BE2C (cell line): ENCODE measurements at regions not wholly inside any gene's neighbourhood (a gene's known extent, or its start where the extent isn't known, plus 50 kb on each side); places are given as distances from the start of the nearest gene placed in this dataset.

Source experiments
- DNase-seq: peaks from one replicate; pipeline ENCODE4 v3.0.0-alpha.2; 2020
- H3K27me3 ChIP-seq: fragments of 250-450 bp; sonication (Bioruptor Pico); 2 replicates; pipeline ENCODE4 v1.5.1; 2020; ENCODE audit warnings: mild to moderate bottlenecking
- H3K36me3 ChIP-seq: fragments of 250-450 bp; sonication (Bioruptor Pico); 2 replicates; pipeline ENCODE4 v1.5.1; 2020; ENCODE audit warnings: mild to moderate bottlenecking
- H3K4me1 ChIP-seq: fragments of 250-450 bp; sonication (Bioruptor Pico); 2 replicates; pipeline ENCODE4 v1.5.1; 2020
- H3K4me3 ChIP-seq: 2 replicates; pipeline ENCODE4 v1.5.1; 2011; ENCODE audit warnings: low read depth, low read length
- H3K9me3 ChIP-seq: fragments of 250-450 bp; sonication (Bioruptor Pico); 2 replicates; pipeline ENCODE4 v1.5.1; 2020
- TF ChIP-seq, protein P1 (sequence below): IDR thresholded peaks from 2 replicates; pipeline ENCODE4 v1.5.1; 2012; ENCODE audit warnings: mild to moderate bottlenecking, low read depth, low read length

DNA sequence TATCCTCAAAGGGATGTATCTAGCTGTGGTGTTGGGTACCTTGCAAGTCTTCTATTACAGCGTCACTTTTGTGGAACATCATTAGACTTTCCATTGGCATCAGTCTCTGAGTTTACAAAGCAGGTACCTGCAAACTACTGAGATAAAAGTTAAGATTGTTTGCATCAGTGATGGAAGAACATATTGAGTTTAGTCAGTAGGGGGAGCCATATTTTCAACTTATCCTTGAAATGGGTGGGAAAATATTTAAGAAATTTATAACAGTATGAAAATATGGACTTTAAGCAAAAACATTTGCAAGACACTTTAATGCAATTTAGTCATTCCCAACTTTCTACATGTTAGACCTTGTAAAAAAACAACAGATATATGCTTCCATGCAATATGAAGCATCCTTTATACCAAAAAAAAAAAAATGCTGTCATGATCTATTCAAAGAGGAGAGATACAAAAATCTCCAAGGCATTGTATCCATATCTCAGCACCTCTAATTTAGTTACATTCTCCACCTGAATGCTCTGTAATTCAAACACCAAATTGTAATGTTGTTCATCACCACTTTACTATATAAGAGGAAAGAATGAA is 98.6 kb upstream of the ADAMTS19 start:
- no peaks in the 10 kb centered on the region for H3K36me3 ChIP-seq
- peaks cover 10% of the 10 kb centered on the region for H3K4me1 ChIP-seq
- no peak overlapping the region for H3K4me3 ChIP-seq
- TF ChIP-seq, protein P1, sequence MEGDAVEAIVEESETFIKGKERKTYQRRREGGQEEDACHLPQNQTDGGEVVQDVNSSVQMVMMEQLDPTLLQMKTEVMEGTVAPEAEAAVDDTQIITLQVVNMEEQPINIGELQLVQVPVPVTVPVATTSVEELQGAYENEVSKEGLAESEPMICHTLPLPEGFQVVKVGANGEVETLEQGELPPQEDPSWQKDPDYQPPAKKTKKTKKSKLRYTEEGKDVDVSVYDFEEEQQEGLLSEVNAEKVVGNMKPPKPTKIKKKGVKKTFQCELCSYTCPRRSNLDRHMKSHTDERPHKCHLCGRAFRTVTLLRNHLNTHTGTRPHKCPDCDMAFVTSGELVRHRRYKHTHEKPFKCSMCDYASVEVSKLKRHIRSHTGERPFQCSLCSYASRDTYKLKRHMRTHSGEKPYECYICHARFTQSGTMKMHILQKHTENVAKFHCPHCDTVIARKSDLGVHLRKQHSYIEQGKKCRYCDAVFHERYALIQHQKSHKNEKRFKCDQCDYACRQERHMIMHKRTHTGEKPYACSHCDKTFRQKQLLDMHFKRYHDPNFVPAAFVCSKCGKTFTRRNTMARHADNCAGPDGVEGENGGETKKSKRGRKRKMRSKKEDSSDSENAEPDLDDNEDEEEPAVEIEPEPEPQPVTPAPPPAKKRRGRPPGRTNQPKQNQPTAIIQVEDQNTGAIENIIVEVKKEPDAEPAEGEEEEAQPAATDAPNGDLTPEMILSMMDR, result peak; percentile 66
- no peaks in the 10 kb centered on the region for H3K27me3 ChIP-seq
- no peaks in the 10 kb centered on the region for H3K9me3 ChIP-seq
- no peak for DNase-seq

GRCh38 chr5:129362456-129362855 is 97.6 kb upstream of the ADAMTS19 start:
- Histone ChIP-seq H3K36me3 (no peaks in the 10 kb centered on the region), H3K4me1 (peaks cover 10% of the 10 kb centered on the region), H3K4me3 (no peak overlapping the region), H3K27me3 (no peaks in the 10 kb centered on the region), H3K9me3 (no peaks in the 10 kb centered on the region)
- no peak for DNase-seq
- TF ChIP-seq, protein P1, result no peak

GRCh38 chr5:129363991-129364390 is 96.1 kb upstream of the ADAMTS19 start:
- Histone ChIP-seq H3K4me3 (no peak overlapping the region), H3K4me1 (peaks cover 10% of the 10 kb centered on the region), H3K27me3 (no peaks in the 10 kb centered on the region), H3K9me3 (no peaks in the 10 kb centered on the region), H3K36me3 (no peaks in the 10 kb centered on the region)
- DNase-seq, result no peak
- TF ChIP-seq, protein P1, result no peak

- H3K36me3 ChIP-seq, result no peaks in the 10 kb centered on the region
- H3K4me1 ChIP-seq, result peaks cover 7% of the 10 kb centered on the region; the same call in 1 of the 2 replicates
- H3K4me3 ChIP-seq, result no peak overlapping the region
- no peak for DNase-seq
- no peaks in the 10 kb centered on the region for H3K27me3 ChIP-seq
- no peaks in the 10 kb centered on the region; the same call in 1 of the 2 replicates for H3K9me3 ChIP-seq
- TF ChIP-seq, protein P1, result no peak
These were observed 92.2 kb upstream of the ADAMTS19 start for GRCh38 chr5:129367883-129368282.

GRCh38 chr5:129372025-129372424 is 88.1 kb upstream of the ADAMTS19 start:
- no peak for DNase-seq
- Histone ChIP-seq H3K36me3 (no peaks in the 10 kb centered on the region), H3K9me3 (no peaks in the 10 kb centered on the region; the same call in 1 of the 2 replicates), H3K4me1 (peaks cover 7% of the 10 kb centered on the region; the same call in 1 of the 2 replicates), H3K27me3 (no peaks in the 10 kb centered on the region), H3K4me3 (no peak overlapping the region)
- TF ChIP-seq, protein P1, result no peak

- DNase-seq, result peak; percentile 17
- no peaks in the 10 kb centered on the region for H3K27me3 ChIP-seq
- no peaks in the 10 kb centered on the region for H3K36me3 ChIP-seq
- no peak overlapping the region for H3K4me3 ChIP-seq
- TF ChIP-seq, protein P1, result no peak
- H3K4me1 ChIP-seq, result peaks cover 9% of the 10 kb centered on the region
- H3K9me3 ChIP-seq, result no peaks in the 10 kb centered on the region
These were observed 82.6 kb upstream of the ADAMTS19 start for GRCh38 chr5:129377504-129377903.
